Osteoblast (primary cell): ENCODE measurements at regions not wholly inside any gene's neighbourhood (a gene's known extent, or its start where the extent isn't known, plus 50 kb on each side); places are given as distances from the start of the nearest gene placed in this dataset.

ENCODE experiments used
- DNase-seq: peaks from one replicate; pipeline ENCODE4 v3.0.0; 2011; ENCODE audit warnings: low spot score, mixed read lengths; ENCODE audit not compliant: insufficient read length; ENCODE audit errors: missing footprints
- H2AFZ ChIP-seq: 2 replicates; pipeline ENCODE4 v1.6.0; 2011; ENCODE audit warnings: mild to moderate bottlenecking, low read length
- H3K27ac ChIP-seq: 2 replicates; pipeline ENCODE4 v1.5.1; 2011; ENCODE audit warnings: mild to moderate bottlenecking, low read depth, low read length, moderate library complexity
- H3K27me3 ChIP-seq: 2 replicates; pipeline ENCODE4 v1.6.0; 2012; ENCODE audit warnings: mild to moderate bottlenecking, control low read depth, inconsistent platforms, low read length, moderate library complexity; ENCODE audit not compliant: insufficient read depth
- H3K36me3 ChIP-seq: 2 replicates; pipeline ENCODE4 v1.5.1; 2011; ENCODE audit warnings: mild to moderate bottlenecking, low read length, control low read depth, moderate library complexity; ENCODE audit not compliant: insufficient read depth
- H3K4me1 ChIP-seq: 2 replicates; pipeline ENCODE4 v1.5.1; 2011; ENCODE audit warnings: mild to moderate bottlenecking, low read length, control low read depth, moderate library complexity; ENCODE audit not compliant: insufficient read depth
- H3K4me2 ChIP-seq: 2 replicates; pipeline ENCODE4 v1.6.0; 2011; ENCODE audit warnings: mild to moderate bottlenecking, low read length; ENCODE audit not compliant: insufficient read depth
- H3K4me3 ChIP-seq: fragments of 200-600 bp; sonication (generic); 3 replicates; pipeline ENCODE4 v1.5.1; 2012; ENCODE audit warnings: mild to moderate bottlenecking, low read length, inconsistent platforms; ENCODE audit not compliant: insufficient read depth
- H3K79me2 ChIP-seq: 2 replicates; pipeline ENCODE4 v1.6.0; 2012; ENCODE audit warnings: mild to moderate bottlenecking, low read length, control low read depth, inconsistent platforms; ENCODE audit not compliant: insufficient read depth
- H3K9me3 ChIP-seq: 2 replicates; pipeline ENCODE4 v1.5.1; 2011; ENCODE audit warnings: low read depth, low read length, control low read depth
- H4K20me1 ChIP-seq: 2 replicates; pipeline ENCODE4 v1.6.0; 2012; ENCODE audit warnings: mild to moderate bottlenecking, low read length, control low read depth; ENCODE audit not compliant: insufficient read depth
- TF ChIP-seq, protein P1 (sequence below): IDR thresholded peaks from 2 replicates; pipeline ENCODE4 v1.5.1; 2011; ENCODE audit warnings: mild to moderate bottlenecking, low read depth, low read length, moderate library complexity; ENCODE audit errors: extremely low read depth

GRCh38 chr12:30117483-30117882 lies 333.7 kb upstream of the TMTC1 start:
- TF ChIP-seq, protein P1, sequence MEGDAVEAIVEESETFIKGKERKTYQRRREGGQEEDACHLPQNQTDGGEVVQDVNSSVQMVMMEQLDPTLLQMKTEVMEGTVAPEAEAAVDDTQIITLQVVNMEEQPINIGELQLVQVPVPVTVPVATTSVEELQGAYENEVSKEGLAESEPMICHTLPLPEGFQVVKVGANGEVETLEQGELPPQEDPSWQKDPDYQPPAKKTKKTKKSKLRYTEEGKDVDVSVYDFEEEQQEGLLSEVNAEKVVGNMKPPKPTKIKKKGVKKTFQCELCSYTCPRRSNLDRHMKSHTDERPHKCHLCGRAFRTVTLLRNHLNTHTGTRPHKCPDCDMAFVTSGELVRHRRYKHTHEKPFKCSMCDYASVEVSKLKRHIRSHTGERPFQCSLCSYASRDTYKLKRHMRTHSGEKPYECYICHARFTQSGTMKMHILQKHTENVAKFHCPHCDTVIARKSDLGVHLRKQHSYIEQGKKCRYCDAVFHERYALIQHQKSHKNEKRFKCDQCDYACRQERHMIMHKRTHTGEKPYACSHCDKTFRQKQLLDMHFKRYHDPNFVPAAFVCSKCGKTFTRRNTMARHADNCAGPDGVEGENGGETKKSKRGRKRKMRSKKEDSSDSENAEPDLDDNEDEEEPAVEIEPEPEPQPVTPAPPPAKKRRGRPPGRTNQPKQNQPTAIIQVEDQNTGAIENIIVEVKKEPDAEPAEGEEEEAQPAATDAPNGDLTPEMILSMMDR: no peak
- H3K36me3 ChIP-seq: no peaks in the 10 kb centered on the region
- H3K4me1 ChIP-seq: no peaks in the 10 kb centered on the region
- no peak overlapping the region for H2AFZ ChIP-seq
- no peak overlapping the region for H3K27ac ChIP-seq
- no peaks in the 10 kb centered on the region for H3K27me3 ChIP-seq
- no peak overlapping the region for H3K4me2 ChIP-seq
- H3K79me2 ChIP-seq: no peaks in the 10 kb centered on the region
- no peaks in the 10 kb centered on the region for H3K9me3 ChIP-seq
- no peak overlapping the region for H3K4me3 ChIP-seq
- DNase-seq: no peak
- H4K20me1 ChIP-seq: no peaks in the 10 kb centered on the region

DNA sequence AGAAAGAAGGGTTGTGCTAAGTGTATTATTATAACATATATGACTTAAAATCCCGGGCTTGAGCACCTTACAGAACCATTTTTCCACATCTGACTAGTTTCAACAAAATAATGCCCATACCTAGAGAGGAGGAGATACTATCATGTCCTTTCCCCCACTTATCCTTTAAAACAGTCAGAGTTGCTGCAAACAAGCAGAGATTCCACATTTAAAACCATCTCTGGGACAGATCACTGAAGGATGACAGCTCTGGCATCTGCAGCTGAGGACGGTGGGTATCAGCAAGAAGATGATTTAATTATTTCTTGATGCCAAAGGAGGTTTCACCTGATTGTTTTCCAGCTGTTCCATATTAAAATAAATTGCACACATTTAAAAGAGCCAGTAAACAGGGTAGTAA lies 328.0 kb upstream of the TMTC1 start:
- Histone ChIP-seq H3K36me3 (no peaks in the 10 kb centered on the region), H3K4me2 (no peak overlapping the region), H3K27me3 (no peaks in the 10 kb centered on the region), H3K79me2 (no peaks in the 10 kb centered on the region), H3K27ac (no peak overlapping the region), H3K4me1 (no peaks in the 10 kb centered on the region), H3K9me3 (no peaks in the 10 kb centered on the region), H2AFZ (no peak overlapping the region), H4K20me1 (no peaks in the 10 kb centered on the region), H3K4me3 (no peak overlapping the region)
- no peak for DNase-seq
- TF ChIP-seq, protein P1: no peak

GRCh38 chr12:30110958-30111586 lies 327.3 kb upstream of the TMTC1 start:
- H2AFZ ChIP-seq: no peak overlapping the region
- H3K9me3 ChIP-seq: no peaks in the 10 kb centered on the region
- H3K4me3 ChIP-seq: no peak overlapping the region
- H3K4me1 ChIP-seq: no peaks in the 10 kb centered on the region
- TF ChIP-seq, protein P1: no peak
- DNase-seq: peak; percentile 75
- no peaks in the 10 kb centered on the region for H3K79me2 ChIP-seq
- H3K36me3 ChIP-seq: no peaks in the 10 kb centered on the region
- no peaks in the 10 kb centered on the region for H4K20me1 ChIP-seq
- no peaks in the 10 kb centered on the region for H3K27me3 ChIP-seq
- peak overlapping the region; percentile 28 for H3K4me2 ChIP-seq
- no peak overlapping the region for H3K27ac ChIP-seq

DNA sequence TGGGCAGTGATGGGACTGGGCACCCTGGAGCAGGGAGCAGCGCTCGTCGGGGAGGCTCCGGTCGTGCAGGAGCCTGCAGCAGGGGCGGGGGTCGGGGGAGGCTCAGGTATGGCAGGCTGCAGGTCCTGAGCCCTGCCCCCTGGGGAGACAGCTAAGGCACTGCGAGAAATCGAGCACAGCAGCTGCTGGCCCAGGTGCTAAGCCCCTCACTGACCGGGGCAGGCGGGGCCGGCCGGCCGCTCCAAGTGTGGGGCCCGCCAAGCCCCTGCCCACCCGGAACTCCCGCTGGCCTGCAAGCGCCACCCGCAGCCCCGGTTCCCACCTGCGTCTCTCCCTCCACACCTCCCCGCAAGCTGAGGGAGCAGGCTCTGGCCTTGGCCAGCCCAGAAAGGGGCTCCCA lies 326.8 kb upstream of the TMTC1 start:
- Histone ChIP-seq H3K27ac (no peak overlapping the region), H3K4me1 (no peaks in the 10 kb centered on the region), H4K20me1 (no peaks in the 10 kb centered on the region), H3K4me3 (no peak overlapping the region), H3K9me3 (no peaks in the 10 kb centered on the region), H3K79me2 (no peaks in the 10 kb centered on the region), H2AFZ (no peak overlapping the region), H3K27me3 (no peaks in the 10 kb centered on the region), H3K36me3 (no peaks in the 10 kb centered on the region), H3K4me2 (no peak overlapping the region)
- no peak for DNase-seq
- TF ChIP-seq, protein P1: no peak
